ENCODE measurements at regions not wholly inside any gene's neighbourhood (a gene's known extent, or its start where the extent isn't known, plus 50 kb on each side); places are given as distances from the start of the nearest gene placed in this dataset.
A peak's percentile ranks its signal among the peaks of the same experiment; 100 is the strongest.

DNA sequence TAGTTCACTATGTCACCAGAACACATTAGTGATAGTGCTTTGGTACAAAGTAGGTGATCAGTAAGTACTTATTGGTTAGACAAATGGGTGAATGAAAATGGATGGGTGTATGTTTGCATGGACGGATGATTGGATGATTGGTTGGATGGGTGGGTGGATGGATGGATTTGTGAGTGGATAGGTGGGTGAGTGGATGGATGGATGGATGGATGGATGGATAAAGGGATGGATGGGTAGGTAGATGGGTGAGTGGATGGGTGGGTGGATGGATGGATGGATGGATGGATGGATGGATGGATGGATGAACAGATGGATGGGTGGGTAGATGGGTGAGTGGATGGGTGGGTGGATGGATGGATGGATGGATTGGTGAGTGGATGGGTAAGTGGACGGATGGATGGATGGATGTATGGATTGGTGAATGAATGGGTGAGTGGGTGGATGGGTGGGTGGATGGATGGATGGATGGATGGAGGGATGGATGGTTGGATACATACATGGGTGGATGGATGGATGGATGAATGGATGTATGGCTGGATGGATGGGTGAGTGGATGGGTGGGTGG, 225.3 kb upstream of the GSE1 start:
- Histone ChIP-seq H3K9me3 (ENCODE audit: low read depth) (no peaks in the 10 kb centered on the region), H3K27me3 (no peaks in the 10 kb centered on the region), H3K4me3 (no peak overlapping the region), H3K36me3 (no peaks in the 10 kb centered on the region), H3K27ac (no peak overlapping the region), H3K4me1 (ENCODE audit: low read depth) (peaks cover 7% of the 10 kb centered on the region)
- DNase-seq (ENCODE audit: low read depth in 1 of 2, low spot score in 1 of 2): no peak
- TF ChIP-seq, protein P1, sequence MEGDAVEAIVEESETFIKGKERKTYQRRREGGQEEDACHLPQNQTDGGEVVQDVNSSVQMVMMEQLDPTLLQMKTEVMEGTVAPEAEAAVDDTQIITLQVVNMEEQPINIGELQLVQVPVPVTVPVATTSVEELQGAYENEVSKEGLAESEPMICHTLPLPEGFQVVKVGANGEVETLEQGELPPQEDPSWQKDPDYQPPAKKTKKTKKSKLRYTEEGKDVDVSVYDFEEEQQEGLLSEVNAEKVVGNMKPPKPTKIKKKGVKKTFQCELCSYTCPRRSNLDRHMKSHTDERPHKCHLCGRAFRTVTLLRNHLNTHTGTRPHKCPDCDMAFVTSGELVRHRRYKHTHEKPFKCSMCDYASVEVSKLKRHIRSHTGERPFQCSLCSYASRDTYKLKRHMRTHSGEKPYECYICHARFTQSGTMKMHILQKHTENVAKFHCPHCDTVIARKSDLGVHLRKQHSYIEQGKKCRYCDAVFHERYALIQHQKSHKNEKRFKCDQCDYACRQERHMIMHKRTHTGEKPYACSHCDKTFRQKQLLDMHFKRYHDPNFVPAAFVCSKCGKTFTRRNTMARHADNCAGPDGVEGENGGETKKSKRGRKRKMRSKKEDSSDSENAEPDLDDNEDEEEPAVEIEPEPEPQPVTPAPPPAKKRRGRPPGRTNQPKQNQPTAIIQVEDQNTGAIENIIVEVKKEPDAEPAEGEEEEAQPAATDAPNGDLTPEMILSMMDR (IDR thresholded peaks at IDR 0.05; ENCODE audit: low read depth, low read length): no peak

DNA sequence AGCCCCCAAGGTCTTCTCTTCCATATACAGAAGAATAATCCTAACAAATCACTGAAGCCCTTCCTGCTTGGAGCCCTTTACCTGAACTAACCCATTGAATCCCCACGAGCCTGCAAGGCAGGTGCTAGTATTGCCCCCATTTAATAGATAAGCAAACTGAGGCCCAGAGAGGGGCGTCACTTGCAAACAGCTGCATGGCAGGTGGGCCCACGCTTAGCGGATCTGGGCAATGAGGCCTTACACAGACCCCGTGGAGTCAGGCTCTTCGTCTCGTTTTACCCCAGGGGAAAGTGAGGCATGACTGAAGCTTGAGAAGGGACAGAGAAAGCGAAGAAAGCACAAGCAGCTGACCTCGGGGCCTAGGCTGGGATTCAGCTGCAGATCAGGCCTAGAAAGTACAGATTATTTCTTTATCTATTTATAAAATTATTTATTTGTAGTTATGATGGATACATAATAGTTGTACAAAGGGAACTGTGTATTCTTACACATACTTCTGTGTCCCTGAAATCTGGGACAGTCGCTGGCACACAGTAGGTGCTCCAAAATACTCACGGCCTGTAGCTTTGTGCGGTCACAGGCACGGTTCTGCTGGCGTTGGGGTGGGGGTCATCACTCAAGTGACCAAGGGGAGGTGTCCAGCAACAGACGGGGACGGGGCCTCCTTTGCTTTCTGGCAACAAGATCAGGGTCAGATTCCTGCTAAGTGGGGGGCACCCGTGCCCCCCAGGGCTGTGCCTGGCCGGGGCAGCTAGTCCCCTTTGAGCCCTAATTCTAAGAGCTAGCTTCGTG, 223.2 kb upstream of the GSE1 start:
- Histone ChIP-seq H3K4me3 (no peak overlapping the region), H3K27me3 (no peaks in the 10 kb centered on the region), H3K9me3 (ENCODE audit: low read depth) (no peaks in the 10 kb centered on the region), H3K36me3 (no peaks in the 10 kb centered on the region), H3K27ac (peak overlapping the region; percentile 66), H3K4me1 (ENCODE audit: low read depth) (peaks cover 10% of the 10 kb centered on the region)
- DNase-seq (ENCODE audit: low read depth in 1 of 2, low spot score in 1 of 2): no peak
- TF ChIP-seq, protein P1 (IDR thresholded peaks at IDR 0.05; ENCODE audit: low read depth, low read length): no peak

DNA sequence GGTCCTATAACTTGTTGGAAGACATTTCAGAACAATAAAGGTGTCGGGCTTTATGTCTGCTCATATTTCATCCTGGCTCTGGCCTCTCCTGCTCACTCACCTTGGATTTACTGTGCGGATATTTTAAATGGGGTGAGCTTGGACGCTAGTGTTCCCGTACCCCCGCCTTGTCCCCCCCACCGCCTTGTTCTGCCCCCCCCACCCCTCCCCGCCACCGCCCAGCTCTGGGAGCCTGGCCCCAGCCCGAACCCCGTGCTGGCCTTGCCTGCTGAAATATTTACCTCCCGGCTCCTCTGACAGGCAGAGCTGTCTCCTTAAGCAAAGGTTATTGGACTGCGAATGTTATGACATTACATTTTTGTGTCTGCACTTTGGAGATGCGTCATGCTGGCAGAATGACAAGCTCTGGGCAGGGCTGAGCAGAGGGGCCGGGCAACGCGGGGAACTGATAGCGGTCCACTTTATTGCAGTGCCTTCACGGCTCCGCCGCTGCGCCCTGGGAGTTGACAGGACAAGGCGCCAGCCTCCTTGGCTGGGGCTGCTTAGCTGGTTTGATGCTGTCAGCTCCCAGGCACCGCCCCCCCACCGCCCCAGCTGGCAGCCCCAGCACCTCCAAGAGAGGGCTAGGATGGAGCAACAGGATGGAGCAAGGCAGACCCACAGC, 222.5 kb upstream of the GSE1 start:
- Histone ChIP-seq H3K4me3 (no peak overlapping the region), H3K27me3 (no peaks in the 10 kb centered on the region), H3K27ac (peak overlapping the region; percentile 66), H3K9me3 (ENCODE audit: low read depth) (no peaks in the 10 kb centered on the region), H3K36me3 (no peaks in the 10 kb centered on the region), H3K4me1 (ENCODE audit: low read depth) (peaks cover 12% of the 10 kb centered on the region)
- TF ChIP-seq, protein P1 (IDR thresholded peaks at IDR 0.05; ENCODE audit: low read depth, low read length): no peak
- DNase-seq (ENCODE audit: low read depth in 1 of 2, low spot score in 1 of 2): peak in 1 of 2 donors; percentile 95

DNA sequence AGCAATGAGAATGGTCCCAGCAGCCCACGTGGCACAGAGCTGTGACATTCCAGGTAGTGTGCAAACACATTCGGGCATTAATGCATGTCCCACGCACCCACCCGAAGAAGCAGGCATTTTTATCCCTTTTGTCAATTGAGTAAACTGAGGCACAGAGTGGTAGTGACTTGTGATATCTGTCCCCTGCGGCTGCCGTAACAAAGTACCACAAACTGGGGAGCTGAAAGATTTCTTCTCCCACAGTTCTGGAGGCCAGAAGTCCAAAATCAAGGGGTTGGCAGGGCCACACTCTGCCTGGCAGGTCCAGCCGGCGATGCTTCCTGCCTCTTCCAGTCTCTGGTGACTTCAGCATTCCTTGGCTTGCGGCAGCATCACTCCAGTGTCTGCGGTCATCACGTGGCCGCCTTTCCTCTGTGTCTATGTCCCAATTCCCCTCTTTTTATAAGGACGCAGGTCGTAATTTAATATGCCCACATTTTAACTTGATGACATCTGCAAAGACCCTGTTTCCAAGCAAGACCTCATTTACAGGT, 221.9 kb upstream of the GSE1 start:
- Histone ChIP-seq H3K4me3 (no peak overlapping the region), H3K4me1 (ENCODE audit: low read depth) (peaks cover 15% of the 10 kb centered on the region), H3K27ac (no peak overlapping the region), H3K36me3 (no peaks in the 10 kb centered on the region), H3K27me3 (no peaks in the 10 kb centered on the region), H3K9me3 (ENCODE audit: low read depth) (no peaks in the 10 kb centered on the region)
- DNase-seq (ENCODE audit: low read depth in 1 of 2, low spot score in 1 of 2): no peak
- TF ChIP-seq, protein P1 (IDR thresholded peaks at IDR 0.05; ENCODE audit: low read depth, low read length): no peak

DNA sequence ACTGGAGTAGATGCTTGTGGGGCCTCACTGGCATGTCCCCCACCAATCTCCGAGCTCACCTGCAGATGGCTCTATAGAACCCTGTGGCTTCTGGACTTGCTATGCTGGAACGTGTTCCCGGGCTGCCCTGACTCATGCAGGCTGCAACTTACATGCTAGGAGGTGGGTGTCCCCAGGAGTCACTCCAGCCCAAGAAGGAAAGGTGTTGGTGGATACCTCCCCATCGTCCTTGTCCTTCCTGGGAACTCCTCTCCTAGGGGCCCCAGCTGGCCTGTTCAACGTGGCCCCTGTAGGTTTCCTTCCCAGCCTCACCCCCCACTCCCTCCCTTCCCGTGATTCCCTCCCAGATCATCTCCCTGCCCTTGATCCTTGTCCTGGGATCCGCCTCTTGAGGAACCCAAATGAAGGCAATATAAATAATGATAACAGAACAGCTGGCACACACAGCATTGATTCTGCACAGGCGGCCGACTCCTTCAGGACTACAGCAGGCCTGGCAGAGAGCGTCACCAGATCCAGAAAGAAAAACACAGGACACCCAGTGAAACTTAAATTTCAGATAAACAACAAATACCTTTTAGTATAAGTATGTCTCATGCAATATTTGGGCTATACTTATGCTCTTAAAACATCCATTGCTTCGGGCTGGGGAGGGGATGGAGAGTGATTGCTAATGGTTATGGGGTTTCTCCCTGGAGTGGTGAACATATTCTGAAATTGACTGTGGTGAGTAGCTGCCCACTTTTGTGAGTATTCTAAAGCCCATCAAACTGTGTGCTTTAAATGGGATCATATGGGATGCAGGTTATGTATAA, 221.1 kb upstream of the GSE1 start:
- DNase-seq (ENCODE audit: low read depth in 1 of 2, low spot score in 1 of 2): no peak
- H3K4me3 ChIP-seq: no peak overlapping the region
- H3K4me1 ChIP-seq (ENCODE audit: low read depth): peaks cover 15% of the 10 kb centered on the region
- no peaks in the 10 kb centered on the region for H3K9me3 ChIP-seq (ENCODE audit: low read depth)
- H3K27ac ChIP-seq: no peak overlapping the region
- H3K36me3 ChIP-seq: no peaks in the 10 kb centered on the region
- no peaks in the 10 kb centered on the region for H3K27me3 ChIP-seq
- TF ChIP-seq, protein P1 (IDR thresholded peaks at IDR 0.05; ENCODE audit: low read depth, low read length): no peak
